Kidney epithelial cell (primary cell): ENCODE measurements at regions not wholly inside any gene's neighbourhood (a gene's known extent, or its start where the extent isn't known, plus 50 kb on each side); places are given as distances from the start of the nearest gene placed in this dataset.

Experiments
- DNase-seq: peaks from one replicate; pipeline ENCODE4 v3.0.0-alpha.2; 2010; ENCODE audit warnings: low read depth
- H3K27me3 ChIP-seq: 2 replicates; pipeline ENCODE4 v1.6.0; 2011; ENCODE audit warnings: low read length; ENCODE audit not compliant: control insufficient read depth, insufficient read depth
- H3K36me3 ChIP-seq: 2 replicates; pipeline ENCODE4 v1.5.1; 2011; ENCODE audit warnings: low read length; ENCODE audit not compliant: control insufficient read depth, insufficient read depth
- H3K4me3 ChIP-seq: 2 replicates; pipeline ENCODE4 v1.5.1; 2011; ENCODE audit warnings: low read depth, mild to moderate bottlenecking, control low read depth, low read length
- CTCF ChIP-seq: IDR thresholded peaks from 2 replicates; pipeline ENCODE4 v1.5.1; 2011; ENCODE audit warnings: mild to moderate bottlenecking, moderate library complexity, low read length, control low read depth, inconsistent platforms; ENCODE audit not compliant: insufficient read depth, poor library complexity, severe bottlenecking

GRCh38 chr11:15865212-15865987 is 490.9 kb downstream of the SOX6 start:
- no peaks in the 10 kb centered on the region for H3K36me3 ChIP-seq
- no peak for TF ChIP-seq CTCF
- no peak for DNase-seq
- H3K27me3 ChIP-seq, result no peaks in the 10 kb centered on the region
- H3K4me3 ChIP-seq, result no peak overlapping the region

GRCh38 chr11:15867871-15868270 is 488.5 kb downstream of the SOX6 start:
- no peak for DNase-seq
- no peak for TF ChIP-seq CTCF
- no peak overlapping the region for H3K4me3 ChIP-seq
- no peaks in the 10 kb centered on the region for H3K36me3 ChIP-seq
- H3K27me3 ChIP-seq, result no peaks in the 10 kb centered on the region

- no peak for TF ChIP-seq CTCF
- no peak for DNase-seq
- H3K36me3 ChIP-seq, result no peaks in the 10 kb centered on the region
These were observed 485.4 kb downstream of the SOX6 start for GRCh38 chr11:15870911-15871310.

GRCh38 chr11:15871904-15872626 is 484.3 kb downstream of the SOX6 start:
- TF ChIP-seq CTCF, result no peak
- H3K36me3 ChIP-seq, result no peaks in the 10 kb centered on the region
- DNase-seq, result no peak

More at GRCh38 chr11:15870911-15871310, 485.4 kb downstream of the SOX6 start:
- H3K4me3 ChIP-seq, result no peak overlapping the region
- H3K27me3 ChIP-seq, result no peaks in the 10 kb centered on the region

GRCh38 chr11:15873501-15873900 is 482.8 kb downstream of the SOX6 start:
- no peak for TF ChIP-seq CTCF
- peaks cover 2% of the 10 kb centered on the region for H3K27me3 ChIP-seq
- no peak for DNase-seq
- H3K4me3 ChIP-seq, result no peak overlapping the region
- H3K36me3 ChIP-seq, result no peaks in the 10 kb centered on the region

More at GRCh38 chr11:15871904-15872626, 484.3 kb downstream of the SOX6 start:
- Histone ChIP-seq H3K4me3 (no peak overlapping the region), H3K27me3 (no peaks in the 10 kb centered on the region)

- no peak for TF ChIP-seq CTCF
- Histone ChIP-seq H3K27me3 (peaks cover 2% of the 10 kb centered on the region), H3K4me3 (no peak overlapping the region), H3K36me3 (no peaks in the 10 kb centered on the region)
- no peak for DNase-seq
These were observed 481.6 kb downstream of the SOX6 start for GRCh38 chr11:15874704-15875103.
